ENCODE measurements at regions not wholly inside any gene's neighbourhood (a gene's known extent, or its start where the extent isn't known, plus 50 kb on each side); places are given as distances from the start of the nearest gene placed in this dataset.

GRCh38 chr18:8958660-8959059 is 143.8 kb upstream of the NDUFV2 start:
- intact Hi-C loops (cut with DNase I), result no loop called here
- Histone ChIP-seq H3K27me3 (peaks cover 0 to 6% (median 0%) of the 10 kb centered on the region in 7 donors), H3K4me1 (no peaks in the 10 kb centered on the region), H3K27ac (no peak overlapping the region), H3K4me3 (no peak overlapping the region), H3K36me3 (no peaks in the 10 kb centered on the region), H3K9me3 (peaks cover 0 to 2% (median 0%) of the 10 kb centered on the region in 11 donors)
- ATAC-seq (no peak), DNase-seq (no peak)
- TF ChIP-seq CTCF (IDR thresholded peaks at IDR 0.05), result no peak
- WGBS, 2 donors, result 66 to 78% methylated on average over 3 of the region's 3 CpGs

DNA sequence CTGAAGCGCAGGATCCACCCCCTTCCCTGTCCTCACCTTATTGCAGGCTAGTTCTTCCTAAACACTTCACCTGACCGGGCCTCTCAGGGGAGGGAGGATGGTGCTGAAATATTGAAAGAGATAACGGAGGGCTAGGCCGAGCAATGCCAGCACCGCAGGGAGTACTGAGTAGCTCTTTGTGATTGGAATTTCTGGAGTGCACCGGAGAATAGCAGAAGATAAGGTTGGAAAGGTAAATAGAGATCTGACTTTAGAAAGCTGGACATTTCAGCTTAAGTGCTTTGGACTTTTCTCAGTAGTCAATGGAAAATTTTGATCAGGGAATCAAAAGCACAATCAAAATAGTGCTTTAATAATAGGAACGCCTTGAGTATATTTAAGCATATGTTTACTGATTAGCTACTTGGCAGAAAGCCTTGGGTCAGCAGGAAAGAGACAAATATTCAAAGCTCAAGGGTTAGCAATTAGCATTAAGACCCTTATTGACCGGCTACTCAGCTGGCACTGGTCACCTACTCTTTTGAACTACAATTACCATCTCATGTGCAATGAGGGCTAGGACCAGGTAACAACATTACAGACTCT is 142.9 kb upstream of the NDUFV2 start:
- no peak for TF ChIP-seq CTCF (IDR thresholded peaks at IDR 0.05)
- Histone ChIP-seq H3K9me3 (no peaks in the 10 kb centered on the region), H3K36me3 (no peaks in the 10 kb centered on the region), H3K27ac (no peak overlapping the region), H3K4me1 (no peaks in the 10 kb centered on the region), H3K27me3 (peaks cover 0 to 6% (median 0%) of the 10 kb centered on the region in 7 donors), H3K4me3 (no peak overlapping the region)
- no peak for DNase-seq
- no peak for ATAC-seq
- intact Hi-C loops (cut with DNase I), result no loop called here
- 21 to 26% methylated on average over 8 of the region's 8 CpGs for WGBS, 2 donors

GRCh38 chr18:8960740-8961657 is 141.5 kb upstream of the NDUFV2 start:
- no peaks in the 10 kb centered on the region for H3K9me3 ChIP-seq
- no peak overlapping the region for H3K4me3 ChIP-seq
- DNase-seq (no peak), ATAC-seq (no peak)
- H3K27me3 ChIP-seq, result peaks cover 0 to 7% (median 0%) of the 10 kb centered on the region in 7 donors
- intact Hi-C loops (cut with DNase I), result no loop called here
- no peaks in the 10 kb centered on the region for H3K36me3 ChIP-seq
- no peak overlapping the region for H3K27ac ChIP-seq
- 83 to 88% methylated on average over 10 of the region's 10 CpGs for WGBS, 2 donors
- no peaks in the 10 kb centered on the region for H3K4me1 ChIP-seq
- no peak for TF ChIP-seq CTCF (IDR thresholded peaks at IDR 0.05)

DNA sequence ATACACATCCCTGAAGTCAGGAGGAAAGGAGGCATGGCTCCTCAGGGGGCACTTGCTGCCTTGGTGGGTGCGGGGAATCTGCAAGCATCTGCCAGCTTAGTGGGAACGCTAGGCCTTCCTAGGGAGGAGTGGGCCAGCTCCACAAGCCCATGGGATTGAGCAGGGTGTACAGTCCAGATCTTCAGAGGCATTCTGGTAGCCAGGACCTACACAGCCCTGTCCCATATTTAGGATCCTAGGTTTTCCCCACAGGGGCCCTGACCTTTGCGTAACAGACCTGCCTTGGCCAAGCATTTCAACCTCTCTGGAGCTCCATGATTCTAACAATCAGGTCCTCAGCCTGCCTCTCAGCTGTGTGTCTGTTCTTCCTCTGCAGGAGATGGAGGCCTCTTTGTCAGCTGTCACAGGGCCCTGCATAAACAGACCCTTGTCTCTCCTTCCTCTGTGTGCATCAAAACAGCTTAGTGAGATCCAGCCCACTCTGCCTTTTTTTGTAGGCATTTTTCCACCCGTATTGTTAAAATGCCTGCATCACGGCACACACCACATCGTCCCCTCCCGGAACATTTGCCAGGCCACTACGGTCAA is 140.2 kb upstream of the NDUFV2 start:
- ATAC-seq, result no peak
- DNase-seq, result no peak
- WGBS, 2 donors, result 87 to 90% methylated on average over 8 of the region's 8 CpGs
- intact Hi-C loops (cut with DNase I), result no loop called here
- Histone ChIP-seq H3K27ac (no peak overlapping the region), H3K4me3 (no peak overlapping the region), H3K9me3 (no peaks in the 10 kb centered on the region), H3K36me3 (no peaks in the 10 kb centered on the region), H3K4me1 (no peaks in the 10 kb centered on the region), H3K27me3 (peaks cover 0 to 15% (median 0%) of the 10 kb centered on the region in 7 donors)
- no peak for TF ChIP-seq CTCF (IDR thresholded peaks at IDR 0.05)

All from heart right ventricle (tissue), 16 donors.